NCI-H526 treated with DMSO at 0.1 percent for 48 hours (cell line): ENCODE measurements at regions not wholly inside any gene's neighbourhood (a gene's known extent, or its start where the extent isn't known, plus 50 kb on each side); places are given as distances from the start of the nearest gene placed in this dataset.
A peak's percentile ranks its signal among the peaks of the same experiment; 100 is the strongest.
"Not testable (repeated sequence)": the region's sequence is repeated elsewhere in the genome, so short reads cannot be mapped to it uniquely, and the experiment has no call there.

Experiments
- DNase-seq: peaks from one replicate; lab custom pipeline; 2025; lab: John Stamatoyannopoulos, UW

GRCh38 chr4:3865986-3866812 lies 100.0 kb downstream of the ADRA2C start:
- no peak for DNase-seq

- no peak for DNase-seq
Measured at GRCh38 chr4:3866813-3867129, 100.6 kb downstream of the ADRA2C start.

- DNase-seq = no peak
Measured at GRCh38 chr4:3867403-3868100, 101.4 kb downstream of the ADRA2C start.

- DNase-seq = no peak
Measured at GRCh38 chr4:3868211-3869173, 102.3 kb downstream of the ADRA2C start.

- DNase-seq = no peak
Measured at GRCh38 chr4:3869174-3869572, 103.0 kb downstream of the ADRA2C start.

- no peak for DNase-seq
Measured at GRCh38 chr4:3869661-3870566, 103.7 kb downstream of the ADRA2C start.

- no peak for DNase-seq
Measured at GRCh38 chr4:3870567-3870962, 104.4 kb downstream of the ADRA2C start.

- peak; percentile 8 for DNase-seq
Measured at GRCh38 chr4:3871181-3871852, 105.1 kb downstream of the ADRA2C start.

- DNase-seq = no peak
Measured at GRCh38 chr4:3871881-3872833, 106.0 kb downstream of the ADRA2C start.

- no peak for DNase-seq
Measured at GRCh38 chr4:3872834-3873313, 106.7 kb downstream of the ADRA2C start.

GRCh38 chr4:3873408-3874027 lies 107.3 kb downstream of the ADRA2C start:
- peak; percentile 14 for DNase-seq

- DNase-seq = no peak
Measured at GRCh38 chr4:3874028-3874415, 107.8 kb downstream of the ADRA2C start.

GRCh38 chr4:3874525-3875110 lies 108.4 kb downstream of the ADRA2C start:
- DNase-seq = no peak

GRCh38 chr4:3875466-3875865 lies 109.3 kb downstream of the ADRA2C start:
- DNase-seq = no peak

- DNase-seq = not testable (repeated sequence)
Measured at GRCh38 chr4:3876057-3876845, 110.1 kb downstream of the ADRA2C start.

- DNase-seq = no peak
Measured at GRCh38 chr4:3877236-3877635, 111.1 kb downstream of the ADRA2C start.

GRCh38 chr4:3877868-3878267 lies 111.7 kb downstream of the ADRA2C start:
- no peak for DNase-seq

GRCh38 chr4:3878678-3879077 lies 112.5 kb downstream of the ADRA2C start:
- no peak for DNase-seq
